DND-41 (cell line): ENCODE measurements at regions not wholly inside any gene's neighbourhood (a gene's known extent, or its start where the extent isn't known, plus 50 kb on each side); places are given as distances from the start of the nearest gene placed in this dataset.

Source experiments
- ATAC-seq: fragments of 200-7000 bp; cut with Tn5 transposase; 3 replicates; pipeline ENCODE4 v1.9.1; 2021; ENCODE audit warnings: low read depth; ENCODE audit not compliant: insufficient read depth
- DNase-seq: peaks from one replicate; pipeline ENCODE4 v3.0.0-alpha.2; 2020
- H2AFZ ChIP-seq: 2 replicates; pipeline ENCODE4 v1.6.0; 2012; ENCODE audit warnings: low read depth, low read length
- H3K27ac ChIP-seq: 2 replicates; pipeline ENCODE4 v1.5.1; 2012; ENCODE audit warnings: low read length, inconsistent platforms
- H3K27me3 ChIP-seq: fragments of 200-600 bp; sonication (generic); 2 replicates; pipeline ENCODE4 v1.6.0; 2012; ENCODE audit warnings: low read length, mild to moderate bottlenecking, inconsistent platforms; ENCODE audit not compliant: insufficient read depth, poor library complexity
- H3K36me3 ChIP-seq: 2 replicates; pipeline ENCODE4 v1.5.1; 2012; ENCODE audit warnings: low read length, inconsistent platforms; ENCODE audit not compliant: insufficient read depth
- H3K4me1 ChIP-seq: 2 replicates; pipeline ENCODE4 v1.5.1; 2012; ENCODE audit warnings: mild to moderate bottlenecking, low read length; ENCODE audit not compliant: insufficient read depth
- H3K4me2 ChIP-seq: 2 replicates; pipeline ENCODE4 v1.6.0; 2012; ENCODE audit warnings: mild to moderate bottlenecking, moderate library complexity, low read length, inconsistent platforms; ENCODE audit not compliant: insufficient read depth
- H3K4me3 ChIP-seq, 2 experiments: fragments of 200-600 bp in 1 of 2; shearing (Covaris generic) in 1 of 2; 2 replicates each; pipeline ENCODE4 v1.5.1; 2012 to 2016; ENCODE audit warnings: inconsistent platforms in 2 of 2, low read length in 2 of 2, mild to moderate bottlenecking in 2 of 2, low read depth in 1 of 2, moderate library complexity in 1 of 2
- H3K79me2 ChIP-seq: 2 replicates; pipeline ENCODE4 v1.6.0; 2012; ENCODE audit warnings: low read length, inconsistent platforms; ENCODE audit not compliant: insufficient read depth
- H3K9ac ChIP-seq: 2 replicates; pipeline ENCODE4 v1.6.0; 2012; ENCODE audit warnings: low read depth, mild to moderate bottlenecking, inconsistent platforms, low read length, moderate library complexity
- H3K9me3 ChIP-seq: 2 replicates; pipeline ENCODE4 v1.5.1; 2012; ENCODE audit warnings: low read length, moderate library complexity, mild to moderate bottlenecking, inconsistent platforms; ENCODE audit not compliant: insufficient read depth, severe bottlenecking
- H4K20me1 ChIP-seq: 2 replicates; pipeline ENCODE4 v1.6.0; 2012; ENCODE audit warnings: low read length; ENCODE audit not compliant: insufficient read depth
- EZH2 ChIP-seq: IDR thresholded peaks from 3 replicates; pipeline ENCODE4 v1.6.1; 2012; ENCODE audit warnings: borderline replicate concordance, low read depth, mild to moderate bottlenecking, moderate library complexity, low read length, inconsistent platforms; ENCODE audit not compliant: severe bottlenecking
- TF ChIP-seq, protein P1 (sequence below): IDR thresholded peaks from 2 replicates; pipeline ENCODE4 v1.5.1; 2012; ENCODE audit warnings: borderline replicate concordance, low read length, moderate library complexity, mild to moderate bottlenecking; ENCODE audit not compliant: poor library complexity, severe bottlenecking; ENCODE audit errors: extremely low read depth

DNA sequence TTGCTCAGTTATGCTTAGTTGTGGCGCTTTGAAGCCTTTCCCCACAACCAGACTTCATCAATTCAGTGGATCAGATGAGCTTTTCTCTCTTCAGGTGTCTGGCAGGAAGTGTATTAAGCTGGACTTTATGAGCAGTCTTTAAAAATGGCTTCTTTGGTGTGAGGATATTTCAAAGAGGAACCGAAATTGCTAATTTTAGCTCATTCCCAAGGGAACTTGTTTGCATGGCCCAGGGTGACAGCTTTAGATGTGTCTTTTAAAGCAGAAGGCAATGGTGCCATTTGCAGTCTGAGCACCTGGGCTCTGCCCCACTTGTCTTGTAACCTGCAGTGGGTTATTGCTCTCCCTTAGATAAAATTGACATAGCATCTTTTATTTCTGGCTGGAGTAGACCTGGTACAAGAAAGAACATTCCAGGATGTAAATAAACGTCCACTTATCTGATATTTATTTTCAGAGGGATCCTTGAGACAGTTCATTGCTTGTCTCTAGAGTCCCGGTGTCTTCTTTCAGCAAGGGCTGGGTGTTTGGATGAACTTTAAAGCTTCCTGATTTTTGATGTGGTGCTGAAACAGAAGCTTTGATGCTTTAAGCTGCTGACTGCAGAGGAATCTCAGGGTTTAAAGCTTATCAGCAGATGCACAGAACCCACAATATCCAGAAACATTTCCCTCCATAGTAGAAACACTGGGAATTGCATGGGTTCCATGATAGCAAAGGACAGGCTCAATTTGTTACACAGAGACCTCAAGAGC is 241.7 kb downstream of the ADGRL2 start:
- TF ChIP-seq EZH2, result no peak
- TF ChIP-seq, protein P1, sequence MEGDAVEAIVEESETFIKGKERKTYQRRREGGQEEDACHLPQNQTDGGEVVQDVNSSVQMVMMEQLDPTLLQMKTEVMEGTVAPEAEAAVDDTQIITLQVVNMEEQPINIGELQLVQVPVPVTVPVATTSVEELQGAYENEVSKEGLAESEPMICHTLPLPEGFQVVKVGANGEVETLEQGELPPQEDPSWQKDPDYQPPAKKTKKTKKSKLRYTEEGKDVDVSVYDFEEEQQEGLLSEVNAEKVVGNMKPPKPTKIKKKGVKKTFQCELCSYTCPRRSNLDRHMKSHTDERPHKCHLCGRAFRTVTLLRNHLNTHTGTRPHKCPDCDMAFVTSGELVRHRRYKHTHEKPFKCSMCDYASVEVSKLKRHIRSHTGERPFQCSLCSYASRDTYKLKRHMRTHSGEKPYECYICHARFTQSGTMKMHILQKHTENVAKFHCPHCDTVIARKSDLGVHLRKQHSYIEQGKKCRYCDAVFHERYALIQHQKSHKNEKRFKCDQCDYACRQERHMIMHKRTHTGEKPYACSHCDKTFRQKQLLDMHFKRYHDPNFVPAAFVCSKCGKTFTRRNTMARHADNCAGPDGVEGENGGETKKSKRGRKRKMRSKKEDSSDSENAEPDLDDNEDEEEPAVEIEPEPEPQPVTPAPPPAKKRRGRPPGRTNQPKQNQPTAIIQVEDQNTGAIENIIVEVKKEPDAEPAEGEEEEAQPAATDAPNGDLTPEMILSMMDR, result no peak
- H3K4me2 ChIP-seq, result no peak overlapping the region

More for the DNA sequence above, 241.7 kb downstream of the ADGRL2 start:
- H3K36me3 ChIP-seq, result no peaks in the 10 kb centered on the region
- no peak overlapping the region for H3K9ac ChIP-seq
- ATAC-seq, result no peak
- no peaks in the 10 kb centered on the region for H3K9me3 ChIP-seq
- H3K27ac ChIP-seq, result no peak overlapping the region
- no peak overlapping the region for H3K4me3 ChIP-seq
- no peaks in the 10 kb centered on the region for H3K79me2 ChIP-seq
- no peaks in the 10 kb centered on the region for H3K4me1 ChIP-seq
- no peak for DNase-seq
- H4K20me1 ChIP-seq, result no peaks in the 10 kb centered on the region
- no peaks in the 10 kb centered on the region for H3K27me3 ChIP-seq
- H2AFZ ChIP-seq, result no peak overlapping the region
